H1 (cell line): ENCODE measurements at regions not wholly inside any gene's neighbourhood (a gene's known extent, or its start where the extent isn't known, plus 50 kb on each side); places are given as distances from the start of the nearest gene placed in this dataset.

ENCODE experiments used
- CTCF ChIA-PET: fragments of 300-600 bp; sonication (Branson Sonifier 250); formaldehyde crosslinking; loops from one replicate; lab custom pipeline; 2021; ENCODE audit not compliant: partially characterized antibody; lab: Charles Lee
- POLR2A ChIA-PET: fragments of 300-600 bp; sonication (Branson Sonifier 250); formaldehyde crosslinking; loops from one replicate; lab custom pipeline; 2021; ENCODE audit warnings: inconsistent platforms; ENCODE audit not compliant: partially characterized antibody; lab: Charles Lee
- DNase-seq, 2 experiments: peaks; one replicate each; pipeline versions ENCODE4 v3.0.0 to v3.0.0-alpha.2; 2010 to 2022; ENCODE audit warnings: low spot score in 2 of 2, low read depth in 1 of 2, mixed read lengths in 1 of 2
- FAIRE-seq: peaks from 2 replicates; lab custom pipeline; 2011; peaks lifted over from hg19 to GRCh38; lab: Jason Lieb, UNC
- H2AFZ ChIP-seq: 2 replicates; pipeline ENCODE4 v1.8.1; 2012; ENCODE audit warnings: low read length, inconsistent platforms
- H2AK5ac ChIP-seq: 2 replicates; pipeline ENCODE4 v1.6.1; 2013; ENCODE audit warnings: low read depth, low read length
- H2BK120ac ChIP-seq: replicated peaks from 2 replicates; pipeline ENCODE3; 2013; ENCODE audit warnings: low read depth, low read length, inconsistent platforms
- H2BK12ac ChIP-seq: 2 replicates; pipeline ENCODE4 v1.6.1; 2013; ENCODE audit warnings: low read depth, low read length
- H2BK15ac ChIP-seq: 2 replicates; pipeline ENCODE4 v1.6.1; 2013; ENCODE audit warnings: low read length
- H2BK20ac ChIP-seq: 2 replicates; pipeline ENCODE4 v1.6.1; 2013; ENCODE audit warnings: low read length
- H2BK5ac ChIP-seq: 2 replicates; pipeline ENCODE4 v1.6.1; 2013; ENCODE audit warnings: low read depth, low read length
- H3K14ac ChIP-seq: 2 replicates; pipeline ENCODE4 v1.6.1; 2013; ENCODE audit warnings: inconsistent platforms; ENCODE audit not compliant: insufficient read length
- H3K18ac ChIP-seq: 2 replicates; pipeline ENCODE4 v1.6.1; 2013; ENCODE audit warnings: low read length; ENCODE audit errors: extremely low read depth
- H3K23ac ChIP-seq: 2 replicates; pipeline ENCODE4 v1.6.1; 2013; ENCODE audit warnings: inconsistent platforms; ENCODE audit not compliant: insufficient read length
- H3K23me2 ChIP-seq: 2 replicates; pipeline ENCODE4 v1.6.1; 2013; ENCODE audit warnings: low read depth, low read length
- H3K27ac ChIP-seq: 2 replicates; pipeline ENCODE4 v1.6.1; 2011; ENCODE audit warnings: low read depth, low read length, inconsistent platforms
- H3K27me3 ChIP-seq, 4 experiments: replicated peaks in 1 of 4; 1 replicate in 1 of 4; 2 replicates in 3 of 4; pipeline versions ENCODE4 v1.6.1 to v1.8.1; 2011 to 2013; ENCODE audit warnings: low read length in 3 of 4, mild to moderate bottlenecking in 3 of 4, inconsistent platforms in 2 of 4, mixed read lengths in 2 of 4, moderate library complexity in 1 of 4; ENCODE audit not compliant: control insufficient read depth in 3 of 4, insufficient read depth in 3 of 4; ENCODE audit errors: extremely low read depth in 1 of 4
- H3K36me3 ChIP-seq, 4 experiments: 2 replicates each; pipeline versions ENCODE4 v1.6.1 to v1.8.1; 2011 to 2013; ENCODE audit warnings: mild to moderate bottlenecking in 4 of 4, low read length in 3 of 4, moderate library complexity in 2 of 4, control low read depth in 1 of 4, inconsistent platforms in 1 of 4; ENCODE audit not compliant: insufficient read depth in 4 of 4, control insufficient read depth in 2 of 4
- H3K4ac ChIP-seq: replicated peaks from 2 replicates; pipeline ENCODE3; 2013; ENCODE audit warnings: low read length, low read depth, mixed read lengths, inconsistent platforms; ENCODE audit not compliant: insufficient read length
- H3K4me1 ChIP-seq, 4 experiments: replicated peaks in 1 of 4; 1 replicate in 1 of 4; 2 replicates in 3 of 4; pipeline versions ENCODE4 v1.6.1 to v1.8.1; 2011 to 2013; ENCODE audit warnings: low read length in 3 of 4, inconsistent platforms in 2 of 4, mixed read lengths in 1 of 4; ENCODE audit not compliant: insufficient read depth in 4 of 4, control insufficient read depth in 3 of 4
- H3K4me2 ChIP-seq, 2 experiments: 2 replicates each; pipeline versions ENCODE4 v1.6.1 to v1.8.1; 2011 to 2013; ENCODE audit warnings: low read depth in 2 of 2, low read length in 2 of 2, control low read depth in 1 of 2, inconsistent platforms in 1 of 2, mild to moderate bottlenecking in 1 of 2; ENCODE audit not compliant: insufficient read depth in 1 of 2
- H3K4me3 ChIP-seq, 4 experiments: fragments of 200-600, 300-600 bp in 1 of 4; sonication (generic), shearing (Covaris generic), sonication (Bioruptor Twin) in 1 of 4; 2 replicates each; pipeline versions ENCODE4 v1.5.1 to v1.8.1; 2011 to 2016; ENCODE audit warnings: low read length in 4 of 4, low read depth in 3 of 4, control low read depth in 2 of 4, inconsistent platforms in 2 of 4, mild to moderate bottlenecking in 2 of 4, mixed read lengths in 1 of 4, moderate library complexity in 1 of 4; ENCODE audit not compliant: insufficient read depth in 2 of 4; ENCODE audit errors: extremely low read depth in 1 of 4
- H3K56ac ChIP-seq: replicated peaks from 2 replicates; pipeline ENCODE3; 2013; ENCODE audit warnings: low read depth, mild to moderate bottlenecking, mixed read lengths, low read length, inconsistent platforms; ENCODE audit not compliant: insufficient read length
- H3K79me1 ChIP-seq: 2 replicates; pipeline ENCODE4 v1.6.1; 2013; ENCODE audit warnings: low read depth, low read length, control low read depth
- H3K79me2 ChIP-seq, 2 experiments: 2 replicates each; pipeline versions ENCODE4 v1.6.1 to v1.8.1; 2012 to 2013; ENCODE audit warnings: low read length in 2 of 2, mild to moderate bottlenecking in 2 of 2, inconsistent platforms in 1 of 2; ENCODE audit not compliant: insufficient read depth in 2 of 2, control insufficient read depth in 1 of 2
- H3K9ac ChIP-seq, 4 experiments: replicated peaks in 1 of 4; 1 replicate in 1 of 4; 2 replicates in 3 of 4; pipeline versions ENCODE4 v1.6.1 to v1.8.1; 2011 to 2013; ENCODE audit warnings: low read depth in 3 of 4, low read length in 3 of 4, control low read depth in 2 of 4, mild to moderate bottlenecking in 2 of 4, moderate library complexity in 2 of 4, inconsistent platforms in 1 of 4; ENCODE audit errors: extremely low read depth in 1 of 4
- H3K9me3 ChIP-seq, 2 experiments: 2 replicates each; pipeline versions ENCODE4 v1.6.1 to v1.8.1; 2012 to 2013; ENCODE audit warnings: mild to moderate bottlenecking in 2 of 2, moderate library complexity in 2 of 2, control low read depth in 1 of 2, inconsistent platforms in 1 of 2, low read depth in 1 of 2, low read length in 1 of 2, mixed read lengths in 1 of 2; ENCODE audit not compliant: insufficient read depth in 2 of 2
- H4K20me1 ChIP-seq, 2 experiments: replicated peaks in 1 of 2; 2 replicates each; pipeline versions ENCODE3 to v1.8.1; 2011 to 2013; ENCODE audit warnings: inconsistent platforms in 2 of 2, low read length in 2 of 2, mild to moderate bottlenecking in 1 of 2; ENCODE audit not compliant: insufficient read depth in 2 of 2, control insufficient read depth in 1 of 2
- H4K5ac ChIP-seq: 2 replicates; pipeline ENCODE4 v1.6.1; 2013; ENCODE audit warnings: low read length, low read depth, mixed read lengths, inconsistent platforms; ENCODE audit not compliant: insufficient read length
- H4K8ac ChIP-seq: 2 replicates; pipeline ENCODE4 v1.8.0; 2013; ENCODE audit warnings: mild to moderate bottlenecking, moderate library complexity, low read length, inconsistent platforms; ENCODE audit not compliant: insufficient read depth; ENCODE audit errors: extremely low read depth
- H4K91ac ChIP-seq: replicated peaks from 2 replicates; pipeline ENCODE3; 2013; ENCODE audit warnings: low read length, mixed read lengths, inconsistent platforms; ENCODE audit not compliant: insufficient read length
- ATF2 ChIP-seq: IDR thresholded peaks from 2 replicates; pipeline ENCODE4 v1.6.1; 2012; ENCODE audit warnings: low read length, inconsistent platforms
- E2F6 ChIP-seq: IDR thresholded peaks from 2 replicates; pipeline ENCODE4 v1.6.1; 2012; ENCODE audit warnings: inconsistent platforms
- SIN3A ChIP-seq, 2 experiments: IDR thresholded peaks in 1 of 2; conservative IDR thresholded peaks in 1 of 2; 2 replicates each; pipeline ENCODE4 v1.6.1; 2011 to 2012; ENCODE audit warnings: low read length in 2 of 2, improper control_type of control experiment in 1 of 2, low read depth in 1 of 2, mild to moderate bottlenecking in 1 of 2
- WGBS, 2 experiments: shearing (Covaris generic) in 1 of 2; methylation state at CpG; one replicate each; pipeline versions ENCODE4 v1.1.6 to v1.1.7; 2013 to 2015; ENCODE audit warnings: low lambda C conversion rate in 2 of 2, mixed read lengths in 2 of 2, inconsistent platforms in 1 of 2, low coverage in 1 of 2, missing lambda C conversion rate in 1 of 2; ENCODE audit not compliant: insufficient replicate concordance in 2 of 2, insufficient coverage in 1 of 2, insufficient read length in 1 of 2; ENCODE audit errors: extremely low coverage in 1 of 2, missing lambda C conversion rate in 1 of 2; 5-methylcytosine and 5-hydroxymethylcytosine counted together

GRCh38 chr6:9435281-9435680 is 979.6 kb downstream of the TFAP2A start:
- Histone ChIP-seq H3K14ac (no peak overlapping the region), H4K8ac (no peak overlapping the region), H3K4me1 (no peaks in the 10 kb centered on the region), H3K4me3 (no peak overlapping the region), H3K18ac (no peak overlapping the region), H3K9me3 (no peaks in the 10 kb centered on the region), H3K79me1 (no peaks in the 10 kb centered on the region), H2BK12ac (no peak overlapping the region), H3K27ac (no peak overlapping the region), H4K91ac (no peak overlapping the region), H3K4me2 (no peak overlapping the region), H2BK15ac (no peak overlapping the region), H3K23ac (no peak overlapping the region), H3K23me2 (no peaks in the 10 kb centered on the region), H3K4ac (no peak overlapping the region), H2BK120ac (no peak overlapping the region), H2AFZ (no peak overlapping the region), H2AK5ac (no peak overlapping the region), H3K36me3 (no peaks in the 10 kb centered on the region), H3K56ac (no peak overlapping the region), H3K27me3 (no peaks in the 10 kb centered on the region), H3K9ac (no peak overlapping the region), H2BK20ac (no peak overlapping the region), H2BK5ac (no peak overlapping the region), H4K20me1 (no peaks in the 10 kb centered on the region), H4K5ac (no peak overlapping the region), H3K79me2 (no peaks in the 10 kb centered on the region)
- no peak for DNase-seq
- WGBS, 2 experiments: 88% methylated on average over 4 of the region's 4 CpGs; no CpG with 5 or more reads in 1 of the 2 experiments
- POLR2A ChIA-PET: no interaction called here
- TF ChIP-seq SIN3A (conservative IDR thresholded peaks at IDR 0.05 in 1 of 2, IDR thresholded peaks at IDR 0.05 in 1 of 2; ENCODE audit: low read depth in 1 of 2, low read length in 2 of 2) (no peak), ATF2 (no peak), E2F6 (no peak)
- CTCF ChIA-PET: interaction anchor here (0.6 to 1.8 kb wide), 2 partner anchors 22 to 1069 kb away, joined by 4 to 5 read pairs; no protein-coding TSS in a partner anchor
- no peak for FAIRE-seq
